Epithelial cell of esophagus (primary cell): ENCODE measurements at regions not wholly inside any gene's neighbourhood (a gene's known extent, or its start where the extent isn't known, plus 50 kb on each side); places are given as distances from the start of the nearest gene placed in this dataset.

Experiments used
- DNase-seq: peaks from one replicate; pipeline ENCODE4 v3.0.0; 2010; ENCODE audit warnings: low read depth
- H3K4me3 ChIP-seq: 2 replicates; pipeline ENCODE4 v1.5.1; 2011; ENCODE audit warnings: mild to moderate bottlenecking, low read length, control low read depth
- CTCF ChIP-seq: IDR thresholded peaks from 2 replicates; pipeline ENCODE4 v1.5.1; 2011; ENCODE audit warnings: low read depth, mild to moderate bottlenecking, low read length, control low read depth, inconsistent platforms; ENCODE audit not compliant: insufficient read depth; ENCODE audit errors: missing control alignments

DNA sequence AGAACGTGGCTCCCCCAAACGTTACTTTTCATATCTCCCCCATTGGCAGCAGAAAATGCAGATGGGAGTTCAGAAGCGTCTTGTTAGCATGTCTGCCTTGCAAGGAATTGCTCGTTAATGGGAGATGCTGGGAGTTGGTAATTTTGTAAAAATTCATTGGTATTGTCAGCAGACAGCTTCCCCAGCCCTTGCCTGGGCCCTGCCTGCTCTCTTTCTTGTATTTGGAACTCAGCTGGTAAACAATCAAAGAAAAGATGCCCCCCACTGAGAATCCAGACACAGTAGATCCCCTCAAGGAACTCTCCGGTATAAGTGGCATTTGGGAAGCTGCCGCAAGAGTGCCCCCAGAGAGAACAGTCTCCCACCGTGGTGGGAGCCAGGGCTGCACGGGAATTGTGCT lies 94.4 kb upstream of the IGSF21 start:
- no peak overlapping the region for H3K4me3 ChIP-seq
- no peak for DNase-seq
- TF ChIP-seq CTCF: no peak

DNA sequence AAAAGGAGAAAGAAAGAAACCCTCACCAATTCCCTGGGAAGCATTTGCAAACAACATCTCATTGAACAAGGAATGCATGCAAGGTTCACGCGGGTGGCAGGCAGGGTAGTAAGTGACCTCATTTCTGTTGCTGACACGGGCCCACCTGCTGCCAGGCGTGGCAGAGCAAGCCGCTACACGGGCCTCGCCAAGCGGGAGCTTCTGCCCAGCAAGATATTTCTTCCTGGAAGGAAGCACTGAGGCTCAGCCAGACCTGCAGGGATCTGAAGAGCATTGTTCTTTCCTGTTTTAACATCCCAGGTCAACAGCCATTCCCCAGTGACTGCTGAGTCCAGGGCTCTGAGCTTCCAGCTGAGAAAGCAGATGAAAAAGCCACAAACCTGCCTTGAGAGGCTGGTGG lies 91.9 kb upstream of the IGSF21 start:
- no peak overlapping the region for H3K4me3 ChIP-seq
- TF ChIP-seq CTCF: no peak
- no peak for DNase-seq

GRCh38 chr1:18018366-18018765 lies 89.2 kb upstream of the IGSF21 start:
- no peak overlapping the region for H3K4me3 ChIP-seq
- no peak for TF ChIP-seq CTCF
- DNase-seq: no peak

DNA sequence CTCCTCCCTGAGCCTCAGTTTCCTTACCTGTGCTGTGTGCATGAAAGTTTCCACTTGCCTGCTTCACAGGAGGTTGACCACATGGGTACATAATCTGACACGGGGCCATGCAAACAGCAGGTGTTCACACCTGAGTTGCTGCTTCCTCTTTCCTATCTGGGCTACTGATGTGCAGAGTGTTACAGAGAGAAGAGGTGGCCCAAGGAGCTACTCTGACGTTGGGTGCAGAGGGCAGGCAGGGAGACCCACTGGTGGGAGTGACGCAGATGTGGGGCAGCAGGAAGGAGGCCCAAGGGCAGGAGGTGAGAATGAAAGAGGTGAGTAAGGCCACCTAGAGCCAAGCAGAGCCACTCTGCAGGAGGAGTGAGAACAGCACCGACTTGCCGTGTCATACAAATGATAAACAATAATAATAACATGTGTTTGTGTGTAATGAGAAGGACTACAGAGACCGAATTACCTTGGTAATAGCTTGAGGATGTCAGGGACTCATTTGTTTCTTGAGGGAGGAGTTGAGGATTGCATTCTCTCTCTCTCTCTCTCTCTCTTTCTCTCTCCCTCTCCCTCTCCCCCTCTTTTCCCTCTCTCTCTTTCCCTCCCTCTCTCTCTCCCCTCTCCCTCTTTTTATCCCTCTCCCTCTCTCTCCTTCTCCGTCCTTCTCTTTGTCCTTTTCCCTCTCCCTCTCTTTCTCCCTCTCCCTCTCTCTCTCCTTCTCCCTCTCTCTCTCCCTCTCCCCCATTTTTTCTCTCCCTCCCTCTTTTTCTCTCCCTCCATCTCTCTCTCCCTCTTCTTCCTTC lies 87.4 kb upstream of the IGSF21 start:
- DNase-seq: no peak
- no peak for TF ChIP-seq CTCF
- H3K4me3 ChIP-seq: no peak overlapping the region

DNA sequence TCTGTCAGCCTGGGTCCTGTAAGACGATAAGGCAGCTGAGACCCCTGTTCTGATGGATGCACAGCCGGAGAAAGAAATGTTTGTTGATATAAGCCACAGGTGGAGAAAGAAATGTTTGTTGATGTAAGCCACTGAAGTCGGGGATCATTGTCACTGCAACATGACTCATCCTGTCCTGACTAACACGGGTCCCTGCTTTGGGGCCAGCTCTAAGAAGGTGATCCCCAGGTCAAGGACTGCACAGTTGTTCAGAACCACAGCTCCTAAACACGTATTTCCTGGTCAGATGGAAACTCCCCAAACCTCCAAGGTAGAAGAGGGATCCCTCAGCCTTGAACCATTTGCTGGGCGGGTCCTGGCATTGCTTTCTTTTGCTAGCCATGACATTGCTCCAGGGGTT lies 86.4 kb upstream of the IGSF21 start:
- no peak for DNase-seq
- H3K4me3 ChIP-seq: no peak overlapping the region
- TF ChIP-seq CTCF: no peak

- no peak for TF ChIP-seq CTCF
- no peak for DNase-seq
- no peak overlapping the region for H3K4me3 ChIP-seq
Observed at GRCh38 chr1:18032172-18032859, 75.3 kb upstream of the IGSF21 start.
